ENCODE measurements at regions not wholly inside any gene's neighbourhood (a gene's known extent, or its start where the extent isn't known, plus 50 kb on each side); places are given as distances from the start of the nearest gene placed in this dataset.

- ATAC-seq (ENCODE audit: poor library complexity) (no peak), DNase-seq (peak in 3 of 14 experiments; percentile 2 to 29 (median 19))
- H3K36me3 Mint-ChIP-seq (ENCODE audit: low read depth), result no peaks in the 10 kb centered on the region
- TF ChIP-seq CTCF (IDR thresholded peaks at IDR 0.05), result no peak
- intact Hi-C loops (cut with DNase I, micrococcal nuclease), result no loop called here
- H3K4me1 Mint-ChIP-seq (ENCODE audit: low read depth), result peaks cover 20% of the 10 kb centered on the region
- H3K27me3 ChIP-seq (ENCODE audit: control insufficient read depth in 1 of 2, insufficient read depth in 2 of 2, low read length in 2 of 2), result no peaks in the 10 kb centered on the region
- peaks cover 5% of the 10 kb centered on the region for H3K4me1 ChIP-seq (ENCODE audit: insufficient read depth, low read length)
- H3K4me3 Mint-ChIP-seq, result no peak overlapping the region
- H3K27me3 Mint-ChIP-seq, result no peaks in the 10 kb centered on the region
- peaks cover 0 to 12% of the 10 kb centered on the region in 2 experiments for H3K9me3 ChIP-seq (ENCODE audit: control insufficient read depth in 1 of 2, insufficient read depth in 1 of 2, low read length in 2 of 2)
- ChIA-PET CTCF (no interaction called here), POLR2A (no interaction called here)
- H3K36me3 ChIP-seq (ENCODE audit: insufficient read depth, low read length), result no peaks in the 10 kb centered on the region
- no peak overlapping the region for H3K27ac ChIP-seq (ENCODE audit: low read depth in 1 of 2, low read length in 2 of 2)
- no peak overlapping the region for H3K27ac Mint-ChIP-seq
- no peak overlapping the region for H3K4me3 ChIP-seq (ENCODE audit: low read length)
- H3K9me3 Mint-ChIP-seq, result peaks cover 3% of the 10 kb centered on the region
These were observed 53.5 kb upstream of the MYEOV start for GRCh38 chr11:69240332-69241074.

- H3K27me3 Mint-ChIP-seq, result no peaks in the 10 kb centered on the region
- CTCF ChIA-PET, result no interaction called here
- Histone ChIP-seq H3K36me3 (ENCODE audit: insufficient read depth, low read length) (no peaks in the 10 kb centered on the region), H3K4me1 (ENCODE audit: insufficient read depth, low read length) (peaks cover 5% of the 10 kb centered on the region), H3K27me3 (ENCODE audit: control insufficient read depth in 1 of 2, insufficient read depth in 2 of 2, low read length in 2 of 2) (no peaks in the 10 kb centered on the region), H3K9me3 (ENCODE audit: control insufficient read depth in 1 of 2, insufficient read depth in 1 of 2, low read length in 2 of 2) (peaks cover 0 to 15% of the 10 kb centered on the region in 2 experiments), H3K27ac (ENCODE audit: low read depth in 1 of 2, low read length in 2 of 2) (no peak overlapping the region), H3K4me3 (ENCODE audit: low read length) (no peak overlapping the region)
- no peak for ATAC-seq (ENCODE audit: poor library complexity)
- H3K4me1 Mint-ChIP-seq (ENCODE audit: low read depth), result peaks cover 20% of the 10 kb centered on the region
- no peak for DNase-seq
- peaks cover 3% of the 10 kb centered on the region for H3K9me3 Mint-ChIP-seq
- POLR2A ChIA-PET, result no interaction called here
- intact Hi-C loops (cut with DNase I, micrococcal nuclease), result no loop called here
- no peak overlapping the region for H3K27ac Mint-ChIP-seq
- H3K36me3 Mint-ChIP-seq (ENCODE audit: low read depth), result no peaks in the 10 kb centered on the region
- no peak overlapping the region for H3K4me3 Mint-ChIP-seq
- TF ChIP-seq CTCF (IDR thresholded peaks at IDR 0.05), result no peak
These were observed 52.7 kb upstream of the MYEOV start for GRCh38 chr11:69241075-69241740.

GRCh38 chr11:69241844-69242243 lies 52.1 kb upstream of the MYEOV start:
- Histone ChIP-seq H3K4me3 (ENCODE audit: low read length) (no peak overlapping the region), H3K9me3 (ENCODE audit: control insufficient read depth in 1 of 2, insufficient read depth in 1 of 2, low read length in 2 of 2) (peaks cover 0 to 15% of the 10 kb centered on the region in 2 experiments), H3K27ac (ENCODE audit: low read depth in 1 of 2, low read length in 2 of 2) (no peak overlapping the region), H3K4me1 (ENCODE audit: insufficient read depth, low read length) (peaks cover 5% of the 10 kb centered on the region), H3K27me3 (ENCODE audit: control insufficient read depth in 1 of 2, insufficient read depth in 2 of 2, low read length in 2 of 2) (no peaks in the 10 kb centered on the region), H3K36me3 (ENCODE audit: insufficient read depth, low read length) (no peaks in the 10 kb centered on the region)
- CTCF ChIA-PET, result no interaction called here
- no peak for TF ChIP-seq CTCF (IDR thresholded peaks at IDR 0.05)
- Mint-ChIP-seq H3K27ac (peak overlapping the region; percentile 65), H3K27me3 (no peaks in the 10 kb centered on the region), H3K36me3 (ENCODE audit: low read depth) (no peaks in the 10 kb centered on the region), H3K9me3 (peaks cover 3% of the 10 kb centered on the region), H3K4me3 (no peak overlapping the region), H3K4me1 (ENCODE audit: low read depth) (peaks cover 20% of the 10 kb centered on the region)
- intact Hi-C loops (cut with DNase I, micrococcal nuclease), result no loop called here
- POLR2A ChIA-PET, result no interaction called here
- no peak for DNase-seq
- no peak for ATAC-seq (ENCODE audit: poor library complexity)
